SK-N-SH treated with all-trans-retinoic acid at 6 μM for 48 hours (cell line): ENCODE measurements at regions not wholly inside any gene's neighbourhood (a gene's known extent, or its start where the extent isn't known, plus 50 kb on each side); places are given as distances from the start of the nearest gene placed in this dataset.
"Not testable (repeated sequence)": the region's sequence is repeated elsewhere in the genome, so short reads cannot be mapped to it uniquely, and the experiment has no call there.

ENCODE experiments used
- ATAC-seq: fragments of 200-7000 bp; cut with Tn5 transposase; 3 replicates; pipeline ENCODE4 v1.9.1; 2020; ENCODE audit warnings: mild to moderate bottlenecking, moderate library complexity
- ARNTL ChIP-seq: fragments of 450-650 bp; formaldehyde crosslinking; IDR thresholded peaks from 2 replicates; pipeline ENCODE4 v1.5.0; 2020; ENCODE audit warnings: low read depth, mild to moderate bottlenecking, moderate library complexity, borderline replicate concordance
- BACH2 ChIP-seq: fragments of 250-450 bp; sonication (Bioruptor Pico); IDR thresholded peaks from 2 replicates; pipeline ENCODE4 v1.9.0; 2021; ENCODE audit warnings: mild to moderate bottlenecking, borderline replicate concordance
- CSDC2 ChIP-seq: fragments of 250-450 bp; sonication (Bioruptor Pico); IDR thresholded peaks from 2 replicates; pipeline ENCODE4 v1.5.0; 2020; ENCODE audit warnings: mild to moderate bottlenecking, moderate library complexity
- ESRRG ChIP-seq: fragments of 250-450 bp; sonication (Bioruptor Pico); IDR thresholded peaks from 2 replicates; pipeline ENCODE4 v1.6.1; 2021; ENCODE audit warnings: mild to moderate bottlenecking
- GLIS3 ChIP-seq: fragments of 250-450 bp; sonication (Bioruptor Pico); IDR thresholded peaks from 2 replicates; pipeline ENCODE4 v1.5.0; 2020; ENCODE audit warnings: mild to moderate bottlenecking, moderate library complexity
- ISL1 ChIP-seq: fragments of 250-450 bp; sonication (Bioruptor Pico); IDR thresholded peaks from 2 replicates; pipeline ENCODE4 v2.1.2; 2022; ENCODE audit warnings: mild to moderate bottlenecking, moderate library complexity
- OSR1 ChIP-seq: fragments of 250-450 bp; sonication (Bioruptor Pico); IDR thresholded peaks from 2 replicates; pipeline ENCODE4 v1.8.0; 2022; ENCODE audit warnings: moderate library complexity, mild to moderate bottlenecking, inconsistent platforms
- PATZ1 ChIP-seq: fragments of 250-450 bp; sonication (Bioruptor Pico); IDR thresholded peaks from 2 replicates; pipeline ENCODE4 v1.8.0; 2020; ENCODE audit warnings: mild to moderate bottlenecking, moderate library complexity, borderline replicate concordance
- PPARA ChIP-seq: fragments of 250-450 bp; sonication (Bioruptor Pico); IDR thresholded peaks from 2 replicates; pipeline ENCODE4 v1.5.0; 2020; ENCODE audit warnings: mild to moderate bottlenecking, borderline replicate concordance
- RARB ChIP-seq: fragments of 250-450 bp; sonication (Bioruptor Pico); IDR thresholded peaks from 2 replicates; pipeline ENCODE4 v1.8.0; 2021; ENCODE audit warnings: mild to moderate bottlenecking, moderate library complexity
- SNAI2 ChIP-seq: fragments of 250-450 bp; sonication (Bioruptor Pico); IDR thresholded peaks from 2 replicates; pipeline ENCODE4 v1.5.0; 2020; ENCODE audit warnings: mild to moderate bottlenecking, moderate library complexity
- TOX ChIP-seq: fragments of 250-450 bp; sonication (Bioruptor Pico); IDR thresholded peaks from 2 replicates; pipeline ENCODE4 v1.8.0; 2021; ENCODE audit warnings: mild to moderate bottlenecking, moderate library complexity, borderline replicate concordance
- TSHZ2 ChIP-seq: fragments of 250-450 bp; sonication (Bioruptor Pico); IDR thresholded peaks from 2 replicates; pipeline ENCODE4 v1.5.0; 2020; ENCODE audit warnings: mild to moderate bottlenecking, moderate library complexity
- ZFP3 ChIP-seq: fragments of 250-450 bp; sonication (Bioruptor Pico); IDR thresholded peaks from 2 replicates; pipeline ENCODE4 v1.5.0; 2020; ENCODE audit warnings: mild to moderate bottlenecking, moderate library complexity
- ZFP30 ChIP-seq: fragments of 450-650 bp; formaldehyde crosslinking; IDR thresholded peaks from 2 replicates; pipeline ENCODE4 v1.5.0; 2022; ENCODE audit warnings: mild to moderate bottlenecking, moderate library complexity
- ZNF565 ChIP-seq: fragments of 450-650 bp; formaldehyde crosslinking; conservative IDR thresholded peaks from 2 replicates; pipeline ENCODE4 v1.5.0; 2020; ENCODE audit warnings: low read depth, mild to moderate bottlenecking, moderate library complexity
- ZNF70 ChIP-seq: fragments of 450-650 bp; formaldehyde crosslinking; IDR thresholded peaks from 2 replicates; pipeline ENCODE4 v1.5.0; 2020; ENCODE audit warnings: mild to moderate bottlenecking, moderate library complexity
- ZNF8 ChIP-seq: fragments of 450-650 bp; formaldehyde crosslinking; IDR thresholded peaks from 2 replicates; pipeline ENCODE4 v1.5.0; 2020; ENCODE audit warnings: mild to moderate bottlenecking, moderate library complexity
- TF ChIP-seq, protein P1 (sequence below): fragments of 250-450 bp; sonication (Bioruptor Pico); IDR thresholded peaks from 2 replicates; pipeline ENCODE4 v1.8.0; 2021; ENCODE audit warnings: low read depth, mild to moderate bottlenecking, moderate library complexity, borderline replicate concordance
- TF ChIP-seq, protein P2 (sequence below): fragments of 250-450 bp; sonication (Bioruptor Pico); IDR thresholded peaks from 2 replicates; pipeline ENCODE4 v1.5.1; 2020; ENCODE audit warnings: low read depth, mild to moderate bottlenecking, moderate library complexity
- TF ChIP-seq, protein P3 (sequence below): fragments of 250-450 bp; sonication (Bioruptor Pico); IDR thresholded peaks from 2 replicates; pipeline ENCODE4 v1.5.1; 2021; ENCODE audit warnings: mild to moderate bottlenecking, moderate library complexity

GRCh38 chr20:1800777-1801176 is 94.4 kb upstream of the SIRPA start:
- peak; percentile 67 for ATAC-seq
- TF ChIP-seq PPARA (CRISPR knock-in tag) (no peak), GLIS3 (CRISPR knock-in tag) (no peak), ISL1 (CRISPR knock-in tag) (no peak), TOX (CRISPR knock-in tag) (no peak), TSHZ2 (CRISPR knock-in tag) (no peak), CSDC2 (CRISPR knock-in tag) (no peak), SNAI2 (CRISPR knock-in tag) (no peak), ZNF8 (CRISPR knock-in tag) (no peak), ZNF565 (CRISPR knock-in tag) (no peak), PATZ1 (CRISPR knock-in tag) (no peak), ZFP3 (CRISPR knock-in tag) (no peak), RARB (no peak), OSR1 (CRISPR knock-in tag) (no peak), ZFP30 (no peak), ARNTL (CRISPR knock-in tag) (no peak)
- TF ChIP-seq, protein P1, sequence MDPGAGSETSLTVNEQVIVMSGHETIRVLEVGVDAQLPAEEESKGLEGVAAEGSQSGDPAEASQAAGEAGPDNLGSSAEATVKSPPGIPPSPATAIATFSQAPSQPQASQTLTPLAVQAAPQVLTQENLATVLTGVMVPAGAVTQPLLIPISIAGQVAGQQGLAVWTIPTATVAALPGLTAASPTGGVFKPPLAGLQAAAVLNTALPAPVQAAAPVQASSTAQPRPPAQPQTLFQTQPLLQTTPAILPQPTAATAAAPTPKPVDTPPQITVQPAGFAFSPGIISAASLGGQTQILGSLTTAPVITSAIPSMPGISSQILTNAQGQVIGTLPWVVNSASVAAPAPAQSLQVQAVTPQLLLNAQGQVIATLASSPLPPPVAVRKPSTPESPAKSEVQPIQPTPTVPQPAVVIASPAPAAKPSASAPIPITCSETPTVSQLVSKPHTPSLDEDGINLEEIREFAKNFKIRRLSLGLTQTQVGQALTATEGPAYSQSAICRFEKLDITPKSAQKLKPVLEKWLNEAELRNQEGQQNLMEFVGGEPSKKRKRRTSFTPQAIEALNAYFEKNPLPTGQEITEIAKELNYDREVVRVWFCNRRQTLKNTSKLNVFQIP (CRISPR knock-in tag) = no peak
- TF ChIP-seq, protein P2, sequence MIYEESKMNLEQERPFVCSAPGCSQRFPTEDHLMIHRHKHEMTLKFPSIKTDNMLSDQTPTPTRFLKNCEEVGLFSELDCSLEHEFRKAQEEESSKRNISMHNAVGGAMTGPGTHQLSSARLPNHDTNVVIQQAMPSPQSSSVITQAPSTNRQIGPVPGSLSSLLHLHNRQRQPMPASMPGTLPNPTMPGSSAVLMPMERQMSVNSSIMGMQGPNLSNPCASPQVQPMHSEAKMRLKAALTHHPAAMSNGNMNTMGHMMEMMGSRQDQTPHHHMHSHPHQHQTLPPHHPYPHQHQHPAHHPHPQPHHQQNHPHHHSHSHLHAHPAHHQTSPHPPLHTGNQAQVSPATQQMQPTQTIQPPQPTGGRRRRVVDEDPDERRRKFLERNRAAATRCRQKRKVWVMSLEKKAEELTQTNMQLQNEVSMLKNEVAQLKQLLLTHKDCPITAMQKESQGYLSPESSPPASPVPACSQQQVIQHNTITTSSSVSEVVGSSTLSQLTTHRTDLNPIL (CRISPR knock-in tag) = no peak

- TF ChIP-seq ESRRG = no peak
- TF ChIP-seq, protein P2 (CRISPR knock-in tag) = no peak
- no peak for TF ChIP-seq BACH2
- TF ChIP-seq CSDC2 (CRISPR knock-in tag) = no peak
- TF ChIP-seq, protein P3, sequence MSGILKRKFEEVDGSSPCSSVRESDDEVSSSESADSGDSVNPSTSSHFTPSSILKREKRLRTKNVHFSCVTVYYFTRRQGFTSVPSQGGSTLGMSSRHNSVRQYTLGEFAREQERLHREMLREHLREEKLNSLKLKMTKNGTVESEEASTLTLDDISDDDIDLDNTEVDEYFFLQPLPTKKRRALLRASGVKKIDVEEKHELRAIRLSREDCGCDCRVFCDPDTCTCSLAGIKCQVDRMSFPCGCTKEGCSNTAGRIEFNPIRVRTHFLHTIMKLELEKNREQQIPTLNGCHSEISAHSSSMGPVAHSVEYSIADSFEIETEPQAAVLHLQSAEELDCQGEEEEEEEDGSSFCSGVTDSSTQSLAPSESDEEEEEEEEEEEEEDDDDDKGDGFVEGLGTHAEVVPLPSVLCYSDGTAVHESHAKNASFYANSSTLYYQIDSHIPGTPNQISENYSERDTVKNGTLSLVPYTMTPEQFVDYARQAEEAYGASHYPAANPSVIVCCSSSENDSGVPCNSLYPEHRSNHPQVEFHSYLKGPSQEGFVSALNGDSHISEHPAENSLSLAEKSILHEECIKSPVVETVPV = no peak
- TF ChIP-seq ISL1 (CRISPR knock-in tag) = no peak
- TF ChIP-seq TSHZ2 (CRISPR knock-in tag) = no peak
- TF ChIP-seq ZFP30 = no peak
- TF ChIP-seq GLIS3 (CRISPR knock-in tag) = no peak
- TF ChIP-seq OSR1 (CRISPR knock-in tag) = no peak
- TF ChIP-seq, protein P1 (CRISPR knock-in tag) = no peak
- no peak for TF ChIP-seq ZNF70 (CRISPR knock-in tag)
- TF ChIP-seq ZNF8 (CRISPR knock-in tag) = no peak
- TF ChIP-seq SNAI2 (CRISPR knock-in tag) = no peak
- no peak for ATAC-seq
Measured at GRCh38 chr20:1800180-1800579, 95.0 kb upstream of the SIRPA start.

DNA sequence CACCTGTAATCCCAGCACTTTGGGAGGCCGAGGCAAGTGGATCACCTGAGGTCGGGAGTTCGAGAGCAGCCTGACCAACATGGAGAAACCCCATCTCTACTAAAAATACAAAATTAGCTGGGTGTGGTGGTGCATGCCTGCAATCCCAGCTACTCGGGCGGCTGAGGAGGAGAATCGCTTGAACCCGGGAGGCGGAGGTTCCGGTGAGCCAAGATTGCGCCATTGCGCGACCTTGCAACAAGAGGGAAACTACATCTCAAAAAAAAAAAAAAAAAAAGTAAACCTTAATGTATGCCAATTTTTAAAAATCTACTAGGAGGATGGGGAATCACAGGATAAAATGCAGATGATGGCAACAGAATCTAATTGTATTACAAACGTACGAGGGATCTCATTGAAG is 95.5 kb upstream of the SIRPA start:
- not testable (repeated sequence) for ATAC-seq
